ENCODE measurements at regions not wholly inside any gene's neighbourhood (a gene's known extent, or its start where the extent isn't known, plus 50 kb on each side); places are given as distances from the start of the nearest gene placed in this dataset.

DNA sequence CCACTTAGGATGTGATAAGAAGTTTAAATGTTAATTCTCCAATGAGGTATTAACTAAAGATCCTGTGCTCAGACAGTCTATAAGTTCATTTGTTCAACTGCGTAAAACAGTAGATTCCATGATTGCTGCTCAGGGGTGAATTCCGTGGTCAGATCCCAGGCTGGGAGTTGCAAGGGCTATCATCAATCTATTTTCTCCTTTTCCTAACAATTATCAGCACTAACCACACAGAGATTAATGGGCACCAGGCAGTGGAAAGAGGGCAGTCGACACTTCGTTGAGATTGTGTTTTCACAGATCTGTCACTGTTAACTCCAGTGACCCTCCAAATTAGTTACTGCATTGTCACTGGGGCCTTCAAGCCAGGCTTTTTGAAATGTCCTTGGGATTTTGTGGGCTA lies 154.1 kb upstream of the SPRED2 start:
- H3K4me3 ChIP-seq (replicated peaks; ENCODE audit: low read depth, low read length) = no peak overlapping the region
- no peak for TF ChIP-seq CTCF (IDR thresholded peaks at IDR 0.05; ENCODE audit: low read depth, low read length, missing control alignments)
- no peak for DNase-seq (ENCODE audit: extremely low read depth, low read depth)

GRCh38 chr2:65583061-65583460 lies 150.7 kb upstream of the SPRED2 start:
- H3K4me3 ChIP-seq (replicated peaks; ENCODE audit: low read depth, low read length) = no peak overlapping the region
- DNase-seq (ENCODE audit: extremely low read depth, low read depth) = no peak
- TF ChIP-seq CTCF (IDR thresholded peaks at IDR 0.05; ENCODE audit: low read depth, low read length, missing control alignments) = no peak

DNA sequence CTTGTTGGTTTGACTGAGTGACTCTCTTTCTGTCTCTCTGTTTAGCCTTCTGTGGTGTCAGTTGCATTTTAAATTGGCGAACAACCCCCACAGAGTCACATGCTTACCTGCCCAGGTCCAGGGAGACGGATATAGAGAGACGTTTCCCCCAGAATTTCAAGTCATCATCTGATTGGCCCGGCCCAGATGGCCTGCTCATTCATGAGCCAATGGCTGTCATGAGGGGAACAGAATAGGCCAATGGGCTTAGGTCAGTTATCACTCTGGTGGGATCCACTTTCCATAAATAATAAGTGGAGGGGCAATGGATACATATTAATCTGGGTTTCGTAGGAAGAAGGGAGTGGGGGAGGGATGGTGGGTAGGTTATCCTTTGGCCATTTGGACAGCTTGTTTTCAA lies 150.0 kb upstream of the SPRED2 start:
- DNase-seq (ENCODE audit: extremely low read depth, low read depth) = no peak
- no peak for TF ChIP-seq CTCF (IDR thresholded peaks at IDR 0.05; ENCODE audit: low read depth, low read length, missing control alignments)
- no peak overlapping the region for H3K4me3 ChIP-seq (replicated peaks; ENCODE audit: low read depth, low read length)

GRCh38 chr2:65580824-65581223 lies 148.4 kb upstream of the SPRED2 start:
- H3K4me3 ChIP-seq (replicated peaks; ENCODE audit: low read depth, low read length) = no peak overlapping the region
- DNase-seq (ENCODE audit: extremely low read depth, low read depth) = no peak
- no peak for TF ChIP-seq CTCF (IDR thresholded peaks at IDR 0.05; ENCODE audit: low read depth, low read length, missing control alignments)

GRCh38 chr2:65579506-65580235 lies 147.3 kb upstream of the SPRED2 start:
- no peak for DNase-seq (ENCODE audit: extremely low read depth, low read depth)
- no peak for TF ChIP-seq CTCF (IDR thresholded peaks at IDR 0.05; ENCODE audit: low read depth, low read length, missing control alignments)
- no peak overlapping the region for H3K4me3 ChIP-seq (replicated peaks; ENCODE audit: low read depth, low read length)

- H3K4me3 ChIP-seq (replicated peaks; ENCODE audit: low read depth, low read length) = no peak overlapping the region
- DNase-seq (ENCODE audit: extremely low read depth, low read depth) = no peak
- TF ChIP-seq CTCF (IDR thresholded peaks at IDR 0.05; ENCODE audit: low read depth, low read length, missing control alignments) = no peak
These were observed 145.3 kb upstream of the SPRED2 start for GRCh38 chr2:65577654-65578053.

Measured in HFF-Myc (cell line).